ENCODE measurements at regions not wholly inside any gene's neighbourhood (a gene's known extent, or its start where the extent isn't known, plus 50 kb on each side); places are given as distances from the start of the nearest gene placed in this dataset.

DNA sequence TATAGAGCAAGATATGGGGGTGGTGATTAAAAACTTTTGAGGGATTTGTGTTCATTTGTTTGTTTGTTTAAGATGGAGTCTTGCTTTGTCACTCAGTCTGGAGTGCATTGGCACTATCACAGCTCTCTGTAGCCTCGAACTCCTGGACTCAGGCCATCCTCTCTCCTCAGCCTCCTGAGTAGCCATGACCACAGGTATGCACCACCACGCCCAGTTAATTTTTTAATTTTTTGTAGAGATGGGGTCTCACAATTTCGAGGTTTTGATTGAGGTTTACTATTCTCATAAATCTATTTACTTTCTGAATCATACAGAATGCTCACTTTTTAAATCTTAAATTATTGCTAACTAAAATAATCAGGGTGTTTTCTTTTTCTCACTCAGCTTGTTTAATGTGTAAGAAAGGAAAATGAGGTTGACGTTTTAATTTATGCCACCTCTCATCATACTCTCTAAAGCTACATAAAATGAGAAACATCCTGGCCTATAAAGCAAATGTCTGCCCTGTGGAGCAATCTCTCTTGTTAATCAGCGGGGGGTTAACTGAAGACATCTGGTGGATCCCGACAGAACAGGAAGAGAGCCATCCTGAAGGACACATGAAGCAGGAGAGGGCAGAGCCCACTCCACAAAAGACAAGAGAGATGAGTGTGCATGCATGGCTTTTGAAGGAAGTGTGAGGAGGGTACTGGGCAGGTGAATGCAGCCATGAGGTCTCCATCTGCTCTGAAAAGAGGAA, 589.1 kb upstream of the SLC8A1 start:
- WGBS: 63% methylated on average over 6 of the region's 6 CpGs
- H3K36me3 ChIP-seq (ENCODE audit: control insufficient read depth in 4 of 4, insufficient read depth in 3 of 4, low read depth in 1 of 4, low read length in 3 of 4): no peaks in the 10 kb centered on the region
- peaks cover 0 to 3% (median 0%) of the 10 kb centered on the region in 4 donors for H3K27me3 ChIP-seq (ENCODE audit: control insufficient read depth in 4 of 4, insufficient read depth in 4 of 4, low read length in 3 of 4)
- H3K4me3 ChIP-seq (ENCODE audit: low read depth in 1 of 3, low read length in 3 of 3): no peak overlapping the region
- H3K4me1 ChIP-seq (ENCODE audit: control insufficient read depth in 4 of 4, insufficient read depth in 4 of 4, low read length in 3 of 4): no peaks in the 10 kb centered on the region
- no peaks in the 10 kb centered on the region for H3K9me3 ChIP-seq (ENCODE audit: control insufficient read depth in 4 of 4, low read length in 3 of 4)
- H3K9ac ChIP-seq (ENCODE audit: low read depth in 1 of 2, low read length in 2 of 2): no peak overlapping the region
- no peak for DNase-seq (ENCODE audit: low spot score)
- TF ChIP-seq FOXA1 (IDR thresholded peaks at IDR 0.05) (no peak), RXRA (IDR thresholded peaks at IDR 0.05) (no peak), SP1 (IDR thresholded peaks at IDR 0.05) (no peak), ZBTB33 (IDR thresholded peaks at IDR 0.05) (no peak), EGR1 (IDR thresholded peaks at IDR 0.05; ENCODE audit: low read depth in 2 of 2) (no peak), YY1 (IDR thresholded peaks at IDR 0.05) (no peak), NR2F2 (IDR thresholded peaks at IDR 0.05) (no peak), CTCF (IDR thresholded peaks at IDR 0.05; ENCODE audit: low read depth, low read length, missing input control) (no peak), TAF1 (conservative IDR thresholded peaks at IDR 0.05) (no peak), HNF4A (conservative IDR thresholded peaks at IDR 0.05) (no peak), REST (IDR thresholded peaks at IDR 0.05) (no peak)
- TF ChIP-seq, protein P1, sequence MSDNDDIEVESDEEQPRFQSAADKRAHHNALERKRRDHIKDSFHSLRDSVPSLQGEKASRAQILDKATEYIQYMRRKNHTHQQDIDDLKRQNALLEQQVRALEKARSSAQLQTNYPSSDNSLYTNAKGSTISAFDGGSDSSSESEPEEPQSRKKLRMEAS (IDR thresholded peaks at IDR 0.05): no peak
- H3K27ac ChIP-seq (ENCODE audit: low read depth in 1 of 2, low read length in 2 of 2): no peak overlapping the region

DNA sequence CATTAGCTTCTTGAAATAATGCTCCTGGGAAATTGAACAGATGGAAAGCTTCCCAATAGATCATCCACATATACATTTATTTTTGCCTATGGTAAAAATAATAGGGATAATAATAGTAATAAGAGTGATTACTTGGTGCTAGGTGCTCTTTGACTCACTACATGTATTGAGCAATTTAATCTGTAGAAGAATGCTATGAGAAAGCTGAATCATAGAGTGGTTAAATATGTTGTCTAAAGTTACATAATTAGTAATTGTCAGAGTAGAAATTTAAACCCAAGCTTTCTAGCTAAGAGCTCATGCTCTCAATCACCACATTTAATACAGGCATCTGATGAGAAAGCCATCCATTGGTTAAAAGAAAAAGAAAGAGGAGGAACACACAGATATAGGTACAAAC, 590.5 kb upstream of the SLC8A1 start:
- no peak for DNase-seq (ENCODE audit: low spot score)
- no peak overlapping the region for H3K9ac ChIP-seq (ENCODE audit: low read depth in 1 of 2, low read length in 2 of 2)
- peaks cover 0 to 3% (median 0%) of the 10 kb centered on the region in 4 donors for H3K27me3 ChIP-seq (ENCODE audit: control insufficient read depth in 4 of 4, insufficient read depth in 4 of 4, low read length in 3 of 4)
- H3K27ac ChIP-seq (ENCODE audit: low read depth in 1 of 2, low read length in 2 of 2): no peak overlapping the region
- H3K36me3 ChIP-seq (ENCODE audit: control insufficient read depth in 4 of 4, insufficient read depth in 3 of 4, low read depth in 1 of 4, low read length in 3 of 4): no peaks in the 10 kb centered on the region
- no peak overlapping the region for H3K4me3 ChIP-seq (ENCODE audit: low read depth in 1 of 3, low read length in 3 of 3)
- H3K4me1 ChIP-seq (ENCODE audit: control insufficient read depth in 4 of 4, insufficient read depth in 4 of 4, low read length in 3 of 4): no peaks in the 10 kb centered on the region
- no peaks in the 10 kb centered on the region for H3K9me3 ChIP-seq (ENCODE audit: control insufficient read depth in 4 of 4, low read length in 3 of 4)
- no peak for TF ChIP-seq CTCF (IDR thresholded peaks at IDR 0.05; ENCODE audit: low read depth, low read length, missing input control)
- no peak for TF ChIP-seq FOXA1 (IDR thresholded peaks at IDR 0.05)
- TF ChIP-seq, protein P2, sequence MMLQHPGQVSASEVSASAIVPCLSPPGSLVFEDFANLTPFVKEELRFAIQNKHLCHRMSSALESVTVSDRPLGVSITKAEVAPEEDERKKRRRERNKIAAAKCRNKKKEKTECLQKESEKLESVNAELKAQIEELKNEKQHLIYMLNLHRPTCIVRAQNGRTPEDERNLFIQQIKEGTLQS (IDR thresholded peaks at IDR 0.05): no peak
- no peak for TF ChIP-seq HNF4A (conservative IDR thresholded peaks at IDR 0.05)
- TF ChIP-seq RXRA (IDR thresholded peaks at IDR 0.05): no peak
- no peak for TF ChIP-seq NR2F2 (IDR thresholded peaks at IDR 0.05)
- TF ChIP-seq RAD21 (IDR thresholded peaks at IDR 0.05): no peak
- TF ChIP-seq SP1 (IDR thresholded peaks at IDR 0.05): no peak
- no peak for TF ChIP-seq HNF4G (IDR thresholded peaks at IDR 0.05)
- no peak for TF ChIP-seq GABPA (IDR thresholded peaks at IDR 0.05 in 1 of 2, conservative IDR thresholded peaks at IDR 0.05 in 1 of 2)
- TF ChIP-seq JUND (IDR thresholded peaks at IDR 0.05): no peak
- no peak for TF ChIP-seq REST (IDR thresholded peaks at IDR 0.05)
- no peak for TF ChIP-seq TAF1 (conservative IDR thresholded peaks at IDR 0.05)
- no peak for TF ChIP-seq FOXA2 (IDR thresholded peaks at IDR 0.05)
